Lower leg skin (tissue), 3 donors: ENCODE measurements at regions not wholly inside any gene's neighbourhood (a gene's known extent, or its start where the extent isn't known, plus 50 kb on each side); places are given as distances from the start of the nearest gene placed in this dataset.
"Not testable (repeated sequence)": the region's sequence is repeated elsewhere in the genome, so short reads cannot be mapped to it uniquely, and the experiment has no call there.

Experiments used
- CTCF ChIP-seq, 3 donors: fragments of 450-650 bp; IDR thresholded peaks; one replicate each; pipeline ENCODE4 v1.5.1; 2016; ENCODE audit warnings: antibody characterized with exemption in 3 of 3, mild to moderate bottlenecking in 3 of 3, moderate library complexity in 2 of 3
- POLR2A ChIP-seq, 2 donors: fragments of 450-650 bp; IDR thresholded peaks; one replicate each; pipeline ENCODE4 v1.6.1; 2016 to 2017; ENCODE audit warnings: antibody characterized with exemption in 2 of 2, mild to moderate bottlenecking in 1 of 2, moderate library complexity in 1 of 2

GRCh38 chr13:47685156-47685555 lies 315.9 kb downstream of the SUCLA2 start:
- not testable (repeated sequence) for TF ChIP-seq CTCF, POLR2A (IDR thresholded peaks at IDR 0.05)
